ENCODE measurements at regions not wholly inside any gene's neighbourhood (a gene's known extent, or its start where the extent isn't known, plus 50 kb on each side); places are given as distances from the start of the nearest gene placed in this dataset.

GRCh38 chr2:8019934-8020333 lies 661.9 kb upstream of the ID2 start:
- TF ChIP-seq, protein P1, sequence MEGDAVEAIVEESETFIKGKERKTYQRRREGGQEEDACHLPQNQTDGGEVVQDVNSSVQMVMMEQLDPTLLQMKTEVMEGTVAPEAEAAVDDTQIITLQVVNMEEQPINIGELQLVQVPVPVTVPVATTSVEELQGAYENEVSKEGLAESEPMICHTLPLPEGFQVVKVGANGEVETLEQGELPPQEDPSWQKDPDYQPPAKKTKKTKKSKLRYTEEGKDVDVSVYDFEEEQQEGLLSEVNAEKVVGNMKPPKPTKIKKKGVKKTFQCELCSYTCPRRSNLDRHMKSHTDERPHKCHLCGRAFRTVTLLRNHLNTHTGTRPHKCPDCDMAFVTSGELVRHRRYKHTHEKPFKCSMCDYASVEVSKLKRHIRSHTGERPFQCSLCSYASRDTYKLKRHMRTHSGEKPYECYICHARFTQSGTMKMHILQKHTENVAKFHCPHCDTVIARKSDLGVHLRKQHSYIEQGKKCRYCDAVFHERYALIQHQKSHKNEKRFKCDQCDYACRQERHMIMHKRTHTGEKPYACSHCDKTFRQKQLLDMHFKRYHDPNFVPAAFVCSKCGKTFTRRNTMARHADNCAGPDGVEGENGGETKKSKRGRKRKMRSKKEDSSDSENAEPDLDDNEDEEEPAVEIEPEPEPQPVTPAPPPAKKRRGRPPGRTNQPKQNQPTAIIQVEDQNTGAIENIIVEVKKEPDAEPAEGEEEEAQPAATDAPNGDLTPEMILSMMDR (IDR thresholded peaks at IDR 0.05; ENCODE audit: control extremely low read depth, extremely low read depth, low read depth, missing control alignments): no peak
- POLR2A ChIA-PET: no interaction called here

DNA sequence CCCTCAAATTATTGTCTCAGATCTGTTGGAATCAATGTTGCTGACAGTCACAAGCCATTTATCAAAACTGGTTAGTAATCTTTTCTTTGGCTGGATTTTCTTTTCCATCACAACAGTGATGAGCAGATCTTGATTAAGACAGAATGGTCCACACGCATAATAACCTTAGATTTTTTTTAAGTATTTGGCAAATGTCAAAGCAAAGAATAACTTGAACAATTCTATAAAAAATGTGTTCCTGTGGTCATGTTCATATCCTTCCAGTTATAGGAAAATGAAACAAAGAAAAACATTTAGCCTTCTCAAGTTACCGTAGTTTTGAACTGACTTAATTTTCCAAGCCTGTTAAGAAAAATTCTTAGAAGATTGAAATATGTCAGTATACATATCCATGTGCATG lies 659.9 kb upstream of the ID2 start:
- CTCF ChIA-PET: no interaction called here
- DNase-seq (ENCODE audit: extremely low spot score): no peak
- TF ChIP-seq, protein P1 (IDR thresholded peaks at IDR 0.05; ENCODE audit: control extremely low read depth, extremely low read depth, low read depth, missing control alignments): no peak
- POLR2A ChIA-PET: no interaction called here

More at GRCh38 chr2:8019934-8020333, 661.9 kb upstream of the ID2 start:
- no peak for DNase-seq (ENCODE audit: extremely low spot score)
- CTCF ChIA-PET: no interaction called here

DNA sequence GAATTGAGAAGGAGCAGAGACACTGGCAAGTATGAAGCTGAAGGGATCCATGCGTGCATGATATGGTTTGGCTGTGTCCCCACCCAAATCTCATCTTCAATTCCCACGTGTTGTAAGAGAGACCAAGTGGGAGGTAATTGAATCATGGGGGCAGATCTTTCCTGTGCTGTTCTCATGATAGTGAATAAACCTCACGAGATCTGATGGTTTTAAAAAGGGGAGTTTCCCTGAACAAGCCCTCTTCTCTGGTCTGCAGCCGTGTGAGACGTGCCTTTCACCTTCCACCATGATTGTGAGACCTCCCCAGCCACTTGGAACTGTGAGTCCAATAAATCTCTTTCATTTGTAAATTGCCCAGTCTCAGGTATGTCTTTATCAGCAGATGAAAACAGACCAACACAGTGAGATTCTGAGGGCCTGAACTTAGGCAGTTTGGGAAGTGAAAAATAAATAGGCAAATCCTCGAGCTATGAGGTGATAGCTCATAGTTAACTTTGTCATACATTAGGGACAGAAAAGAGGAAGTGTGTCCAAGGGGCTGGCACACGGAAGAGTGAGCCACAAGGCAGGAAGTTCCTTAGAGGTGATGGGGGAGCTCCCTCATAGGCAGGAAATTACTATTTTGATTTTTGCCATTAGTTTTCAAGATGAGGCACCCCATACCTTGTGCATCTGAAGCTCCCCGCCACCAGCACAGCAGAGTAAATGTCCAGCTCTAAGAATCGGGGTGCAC lies 658.8 kb upstream of the ID2 start:
- CTCF ChIA-PET: interaction anchor here (1.1 kb wide), 1 partner anchor 16 kb away, joined by 3 read pairs; no protein-coding TSS in a partner anchor
- peak; percentile 53 for DNase-seq (ENCODE audit: extremely low spot score)
- POLR2A ChIA-PET: no interaction called here
- TF ChIP-seq, protein P1 (IDR thresholded peaks at IDR 0.05; ENCODE audit: control extremely low read depth, extremely low read depth, low read depth, missing control alignments): no peak

DNA sequence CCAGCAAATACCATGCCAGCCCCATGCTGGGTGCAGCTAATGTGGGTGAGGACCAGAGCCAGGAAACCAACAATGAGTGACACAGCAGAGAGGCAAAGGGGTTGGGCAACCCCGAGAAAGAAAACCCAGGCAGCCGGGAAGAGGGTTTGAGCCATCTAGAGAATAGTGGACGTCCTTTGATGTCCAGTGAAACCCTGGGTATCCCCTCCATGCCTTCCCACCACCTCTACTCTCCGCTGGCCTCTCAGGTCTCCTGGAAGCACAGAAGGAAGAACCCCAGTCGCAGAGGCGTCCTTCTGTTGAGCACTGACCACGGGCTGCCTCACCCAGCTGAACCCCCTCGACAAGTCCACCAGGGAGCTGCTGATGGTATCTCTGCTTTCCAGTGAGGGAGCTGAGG lies 657.4 kb upstream of the ID2 start:
- TF ChIP-seq, protein P1 (IDR thresholded peaks at IDR 0.05; ENCODE audit: control extremely low read depth, extremely low read depth, low read depth, missing control alignments): no peak
- CTCF ChIA-PET: no interaction called here
- no peak for DNase-seq (ENCODE audit: extremely low spot score)
- POLR2A ChIA-PET: no interaction called here

GRCh38 chr2:8026381-8026780 lies 655.5 kb upstream of the ID2 start:
- ChIA-PET POLR2A (no interaction called here), CTCF (no interaction called here)
- no peak for DNase-seq (ENCODE audit: extremely low spot score)
- TF ChIP-seq, protein P1 (IDR thresholded peaks at IDR 0.05; ENCODE audit: control extremely low read depth, extremely low read depth, low read depth, missing control alignments): no peak

DNA sequence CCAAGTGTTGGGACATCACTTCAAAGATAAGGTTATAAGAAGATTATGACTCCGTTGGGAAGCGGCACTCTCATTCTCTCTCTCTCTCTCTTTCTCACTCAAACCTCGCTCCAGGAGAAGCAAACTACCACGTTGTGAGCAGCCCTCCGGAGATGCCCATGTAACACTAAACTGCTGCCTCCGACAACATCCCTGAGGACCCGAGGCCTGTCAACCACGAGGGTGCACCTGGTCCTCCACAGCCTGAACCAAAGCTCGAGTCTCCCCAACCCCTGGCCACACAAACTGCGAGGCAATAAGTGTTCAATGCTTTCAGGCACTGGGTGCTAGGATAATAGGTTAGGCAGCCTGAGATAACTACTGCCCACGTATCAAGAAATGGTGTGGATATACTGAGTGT lies 654.5 kb upstream of the ID2 start:
- DNase-seq (ENCODE audit: extremely low spot score): no peak
- TF ChIP-seq, protein P1 (IDR thresholded peaks at IDR 0.05; ENCODE audit: control extremely low read depth, extremely low read depth, low read depth, missing control alignments): no peak
- POLR2A ChIA-PET: no interaction called here
- CTCF ChIA-PET: no interaction called here
